ENCODE measurements at regions not wholly inside any gene's neighbourhood (a gene's known extent, or its start where the extent isn't known, plus 50 kb on each side); places are given as distances from the start of the nearest gene placed in this dataset.

DNA sequence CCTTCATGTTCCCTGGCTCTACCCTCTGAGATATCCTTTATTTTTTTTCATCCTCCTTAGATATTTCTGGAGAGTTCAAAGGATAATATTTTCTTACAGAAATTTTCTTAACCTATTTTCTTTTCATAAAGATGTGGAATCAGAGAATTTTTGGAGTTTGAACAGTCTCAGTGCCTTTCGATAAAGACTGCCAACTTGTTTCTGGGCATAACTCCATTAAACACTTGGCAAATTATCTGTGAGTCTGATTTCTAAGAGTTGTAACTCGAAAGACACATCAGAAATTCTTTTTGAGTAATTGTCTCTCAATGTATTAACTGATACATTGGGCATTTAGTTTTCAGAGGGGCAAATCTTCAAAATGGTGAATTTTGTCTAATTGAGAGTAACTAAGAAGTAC is 1255.6 kb downstream of the NCAM2 start:
- TF ChIP-seq CTCF (IDR thresholded peaks at IDR 0.05) (no peak), POLR2A (IDR thresholded peaks at IDR 0.05) (no peak)

Measured in uterus (tissue), 2 donors.